HCT116 (cell line): ENCODE measurements at regions not wholly inside any gene's neighbourhood (a gene's known extent, or its start where the extent isn't known, plus 50 kb on each side); places are given as distances from the start of the nearest gene placed in this dataset.

ENCODE experiments used
- POLR2A ChIP-seq: IDR thresholded peaks from 2 replicates; pipeline ENCODE4 v1.7.0; 2011; ENCODE audit warnings: borderline replicate concordance; ENCODE audit not compliant: insufficient read depth, insufficient read length; ENCODE audit errors: extremely low read depth
- RAD21 ChIP-seq: IDR thresholded peaks from 2 replicates; pipeline ENCODE4 v1.6.1; 2012; ENCODE audit warnings: low read depth, mild to moderate bottlenecking
- ZFX ChIP-seq: fragments of 450-650 bp; IDR thresholded peaks from 2 replicates; pipeline ENCODE4 v1.6.1; 2017

- TF ChIP-seq POLR2A (no peak), ZFX (no peak), RAD21 (no peak)
Measured at GRCh38 chr4:111836601-111837000, 308.7 kb upstream of the FAM241A start.
